ENCODE measurements at regions not wholly inside any gene's neighbourhood (a gene's known extent, or its start where the extent isn't known, plus 50 kb on each side); places are given as distances from the start of the nearest gene placed in this dataset.

DNA sequence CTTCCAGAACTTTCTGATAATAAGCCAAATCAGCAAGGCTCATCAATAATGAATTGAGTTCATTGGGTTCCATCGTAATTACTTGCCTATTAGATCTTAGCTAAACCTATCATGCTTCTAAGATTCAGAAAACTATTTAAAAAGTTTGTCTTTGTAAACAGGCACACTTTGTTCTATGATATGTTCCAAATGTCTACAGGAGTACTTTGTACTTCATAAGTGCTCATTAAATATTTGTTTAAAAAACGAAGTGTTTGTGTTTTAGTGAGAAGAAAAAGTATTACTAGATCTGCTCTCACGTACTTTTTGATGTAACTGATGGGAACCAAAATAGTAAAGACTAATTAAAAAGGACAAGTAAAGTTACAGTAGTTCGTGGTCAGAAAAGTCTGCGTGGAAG, 172.8 kb upstream of the FLRT2 start:
- WGBS (ENCODE audit: insufficient coverage) = 94% methylated on average over 3 of the region's 5 CpGs
- Mint-ChIP-seq H3K4me1 (no peaks in the 10 kb centered on the region), H3K9me3 (peaks cover 3 to 24% (median 10%) of the 10 kb centered on the region in 7 donors), H3K27me3 (ENCODE audit: low read depth in 3 of 3) (no peaks in the 10 kb centered on the region), H3K36me3 (no peaks in the 10 kb centered on the region), H3K27ac (no peak overlapping the region), H3K4me3 (no peak overlapping the region)
- Histone ChIP-seq H4K20me1 (ENCODE audit: insufficient read depth, low read length) (no peaks in the 10 kb centered on the region), H3K36me3 (replicated peaks in 1 of 2; ENCODE audit: control insufficient read depth in 1 of 2, insufficient read depth in 2 of 2, low read length in 2 of 2) (no peaks in the 10 kb centered on the region), H3K4me2 (replicated peaks; ENCODE audit: extremely low read depth, low read length, poor library complexity, severe bottlenecking) (no peak overlapping the region), H3K4me3 (replicated peaks in 1 of 3; ENCODE audit: low read depth in 2 of 3, low read length in 3 of 3) (no peak overlapping the region), H3K9me3 (replicated peaks in 1 of 2; ENCODE audit: control insufficient read depth in 1 of 2, insufficient read depth in 1 of 2, low read length in 2 of 2) (peaks cover 0 to 8% of the 10 kb centered on the region in 2 donors), H3K4me1 (ENCODE audit: control insufficient read depth in 1 of 2, insufficient read depth in 2 of 2, low read length in 2 of 2) (no peaks in the 10 kb centered on the region), H3K79me2 (ENCODE audit: insufficient read depth, low read length) (no peaks in the 10 kb centered on the region), H3K9ac (ENCODE audit: insufficient read depth, low read length, poor library complexity, severe bottlenecking) (no peak overlapping the region), H3K27me3 (ENCODE audit: control insufficient read depth in 2 of 2, insufficient read depth in 2 of 2, low read length in 2 of 2) (no peaks in the 10 kb centered on the region), H3K27ac (ENCODE audit: low read depth in 1 of 2, low read length in 2 of 2) (no peak overlapping the region), H2AFZ (ENCODE audit: insufficient read depth, low read depth, low read length, poor library complexity, severe bottlenecking) (no peak overlapping the region)
- TF ChIP-seq CTCF (IDR thresholded peaks at IDR 0.05) = no peak
- no peak for DNase-seq
- intact Hi-C loops (cut with micrococcal nuclease) = no loop called here

- no peaks in the 10 kb centered on the region for H3K4me1 Mint-ChIP-seq
- DNase-seq = no peak
- Histone ChIP-seq H3K27me3 (ENCODE audit: control insufficient read depth in 2 of 2, insufficient read depth in 2 of 2, low read length in 2 of 2) (no peaks in the 10 kb centered on the region), H4K20me1 (ENCODE audit: insufficient read depth, low read length) (no peaks in the 10 kb centered on the region), H3K4me1 (ENCODE audit: control insufficient read depth in 1 of 2, insufficient read depth in 2 of 2, low read length in 2 of 2) (no peaks in the 10 kb centered on the region), H3K4me3 (replicated peaks in 1 of 3; ENCODE audit: low read depth in 2 of 3, low read length in 3 of 3) (no peak overlapping the region), H3K4me2 (replicated peaks; ENCODE audit: extremely low read depth, low read length, poor library complexity, severe bottlenecking) (no peak overlapping the region), H3K9me3 (replicated peaks in 1 of 2; ENCODE audit: control insufficient read depth in 1 of 2, insufficient read depth in 1 of 2, low read length in 2 of 2) (peaks cover 0 to 6% of the 10 kb centered on the region in 2 donors), H2AFZ (ENCODE audit: insufficient read depth, low read depth, low read length, poor library complexity, severe bottlenecking) (no peak overlapping the region), H3K9ac (ENCODE audit: insufficient read depth, low read length, poor library complexity, severe bottlenecking) (no peak overlapping the region), H3K79me2 (ENCODE audit: insufficient read depth, low read length) (no peaks in the 10 kb centered on the region), H3K36me3 (replicated peaks in 1 of 2; ENCODE audit: control insufficient read depth in 1 of 2, insufficient read depth in 2 of 2, low read length in 2 of 2) (no peaks in the 10 kb centered on the region), H3K27ac (ENCODE audit: low read depth in 1 of 2, low read length in 2 of 2) (no peak overlapping the region)
- no peak overlapping the region for H3K27ac Mint-ChIP-seq
- WGBS (ENCODE audit: insufficient coverage) = 80% methylated on average over 1 of the region's 1 CpG
- peaks cover under 1 to 19% (median 7%) of the 10 kb centered on the region in 7 donors for H3K9me3 Mint-ChIP-seq
- peaks cover 0 to 1% (median 0%) of the 10 kb centered on the region in 3 donors for H3K27me3 Mint-ChIP-seq (ENCODE audit: low read depth in 3 of 3)
- TF ChIP-seq CTCF (IDR thresholded peaks at IDR 0.05) = no peak
- intact Hi-C loops (cut with micrococcal nuclease) = no loop called here
- H3K4me3 Mint-ChIP-seq = no peak overlapping the region
- no peaks in the 10 kb centered on the region for H3K36me3 Mint-ChIP-seq
Observed at GRCh38 chr14:85358136-85358785, 171.7 kb upstream of the FLRT2 start.

Data from CD14-positive monocyte (primary cell).